Neural cell (in vitro differentiated cells): ENCODE measurements at regions not wholly inside any gene's neighbourhood (a gene's known extent, or its start where the extent isn't known, plus 50 kb on each side); places are given as distances from the start of the nearest gene placed in this dataset.

Experiments used
- H2AFZ ChIP-seq: fragments of 200-600, 300-800 bp; sonication (generic), shearing (Covaris generic); 2 replicates; pipeline ENCODE4 v1.6.0; 2014; ENCODE audit warnings: low read depth, mild to moderate bottlenecking, antibody characterized with exemption, low read length, moderate library complexity
- H3F3A ChIP-seq: fragments of 200-600 bp; shearing (Covaris generic); 2 replicates; pipeline ENCODE4 v1.6.1; 2016; ENCODE audit warnings: mild to moderate bottlenecking, moderate library complexity, mixed read lengths, antibody characterized with exemption, low read length; ENCODE audit not compliant: insufficient read depth, poor library complexity, severe bottlenecking
- H3K27ac ChIP-seq: fragments of 200-600, 300-800 bp; sonication (generic), shearing (Covaris generic); 2 replicates; pipeline ENCODE4 v1.5.1; 2014; ENCODE audit warnings: mild to moderate bottlenecking, low read length, moderate library complexity
- H3K27me3 ChIP-seq: fragments of 300-800, 200-600 bp; sonication (generic), shearing (Covaris generic); 2 replicates; pipeline ENCODE4 v1.6.0; 2014; ENCODE audit warnings: mild to moderate bottlenecking, low read depth, low read length, moderate library complexity; ENCODE audit not compliant: insufficient read depth
- H3K36me3 ChIP-seq: fragments of 300-800, 200-600 bp; sonication (generic), shearing (Covaris generic); 2 replicates; pipeline ENCODE4 v1.5.1; 2014; ENCODE audit warnings: mild to moderate bottlenecking, antibody characterized with exemption, low read length, moderate library complexity; ENCODE audit not compliant: insufficient read depth
- H3K4me2 ChIP-seq: fragments of 300-800, 200-600 bp; sonication (generic), shearing (Covaris generic); 2 replicates; pipeline ENCODE4 v1.6.0; 2014; ENCODE audit warnings: mild to moderate bottlenecking, low read length
- H3K4me3 ChIP-seq: fragments of 300-800, 200-600 bp; sonication (generic), shearing (Covaris generic); 2 replicates; pipeline ENCODE4 v1.5.1; 2014; ENCODE audit warnings: mild to moderate bottlenecking, low read length, moderate library complexity
- H3K79me2 ChIP-seq: fragments of 200-600 bp; shearing (Covaris generic); replicated peaks from 2 replicates; pipeline ENCODE4 v1.6.0; 2014; ENCODE audit warnings: mild to moderate bottlenecking, low read length, moderate library complexity; ENCODE audit not compliant: insufficient read depth
- H3K9ac ChIP-seq: fragments of 300-800, 200-600 bp; sonication (generic), shearing (Covaris generic); 2 replicates; pipeline ENCODE4 v1.6.1; 2016; ENCODE audit warnings: mild to moderate bottlenecking, low read length, mixed read lengths
- H3K9me2 ChIP-seq: fragments of 200-600 bp; shearing (Covaris generic); 2 replicates; pipeline ENCODE4 v1.6.1; 2016; ENCODE audit warnings: mild to moderate bottlenecking, low read length, mixed read lengths; ENCODE audit not compliant: insufficient read depth
- H3K9me3 ChIP-seq: fragments of 200-600, 300-800 bp; sonication (generic), shearing (Covaris generic); 2 replicates; pipeline ENCODE4 v1.6.1; 2016; ENCODE audit warnings: mild to moderate bottlenecking, mixed run types, low read length, moderate library complexity, mixed read lengths
- H4K20me1 ChIP-seq: fragments of 200-600 bp; shearing (Covaris generic); 2 replicates; pipeline ENCODE4 v1.6.1; 2016; ENCODE audit warnings: mild to moderate bottlenecking, mixed run types; ENCODE audit not compliant: insufficient read depth
- CTCF ChIP-seq: fragments of 450-650 bp; IDR thresholded peaks from 2 replicates; pipeline ENCODE4 v1.5.1; 2014; ENCODE audit warnings: antibody characterized with exemption, mild to moderate bottlenecking, moderate library complexity; ENCODE audit not compliant: poor library complexity, severe bottlenecking
- EP300 ChIP-seq: fragments of 450-650 bp; conservative IDR thresholded peaks from 2 replicates; pipeline ENCODE4 v1.6.1; 2014; ENCODE audit warnings: antibody characterized with exemption, mild to moderate bottlenecking, moderate library complexity; ENCODE audit not compliant: poor library complexity, severe bottlenecking
- EZH2 ChIP-seq: fragments of 200-600, 300-800 bp; shearing (Covaris generic), sonication (generic); IDR thresholded peaks from 2 replicates; pipeline ENCODE4 v1.6.1; 2014; ENCODE audit warnings: antibody characterized with exemption, low read length, borderline replicate concordance, mild to moderate bottlenecking; ENCODE audit not compliant: insufficient read depth, poor library complexity, severe bottlenecking
- MXI1 ChIP-seq: fragments of 450-650 bp; conservative IDR thresholded peaks from 2 replicates; pipeline ENCODE4 v1.6.1; 2014; ENCODE audit warnings: antibody characterized with exemption, mild to moderate bottlenecking; ENCODE audit not compliant: poor library complexity, severe bottlenecking
- POLR2AphosphoS5 ChIP-seq: IDR thresholded peaks from 2 replicates; pipeline ENCODE4 v1.6.1; 2012
- RAD21 ChIP-seq: fragments of 450-650 bp; conservative IDR thresholded peaks from 2 replicates; pipeline ENCODE4 v1.6.1; 2014; ENCODE audit warnings: antibody characterized with exemption, mild to moderate bottlenecking, moderate library complexity
- REST ChIP-seq: IDR thresholded peaks from 2 replicates; pipeline ENCODE4 v1.6.1; 2012; ENCODE audit warnings: borderline replicate concordance
- SMC3 ChIP-seq: fragments of 450-650 bp; conservative IDR thresholded peaks from 2 replicates; pipeline ENCODE4 v1.6.1; 2014; ENCODE audit warnings: antibody characterized with exemption, mild to moderate bottlenecking, moderate library complexity; ENCODE audit not compliant: poor library complexity
- TAF1 ChIP-seq: IDR thresholded peaks from 2 replicates; pipeline ENCODE4 v1.6.1; 2012; ENCODE audit warnings: low read depth

- Histone ChIP-seq H3K36me3 (no peaks in the 10 kb centered on the region), H3K79me2 (no peaks in the 10 kb centered on the region), H3K27me3 (no peaks in the 10 kb centered on the region), H3F3A (no peaks in the 10 kb centered on the region), H3K9me2 (no peaks in the 10 kb centered on the region), H3K27ac (no peak overlapping the region), H3K9me3 (no peaks in the 10 kb centered on the region), H3K4me2 (no peak overlapping the region), H3K4me3 (no peak overlapping the region), H2AFZ (no peak overlapping the region), H3K9ac (no peak overlapping the region), H4K20me1 (no peaks in the 10 kb centered on the region)
- TF ChIP-seq MXI1 (no peak), CTCF (no peak), TAF1 (no peak), SMC3 (no peak), EP300 (no peak), RAD21 (no peak), REST (no peak), EZH2 (no peak), POLR2AphosphoS5 (no peak)
Measured at GRCh38 chr4:10738826-10739489, 54.4 kb upstream of the CLNK start.

- no peaks in the 10 kb centered on the region for H3K36me3 ChIP-seq
- no peak overlapping the region for H3K4me2 ChIP-seq
- no peak overlapping the region for H2AFZ ChIP-seq
- no peaks in the 10 kb centered on the region for H3K9me2 ChIP-seq
- no peaks in the 10 kb centered on the region for H3K27me3 ChIP-seq
- no peaks in the 10 kb centered on the region for H3K79me2 ChIP-seq
- no peaks in the 10 kb centered on the region for H3K9me3 ChIP-seq
- H3K4me3 ChIP-seq: no peak overlapping the region
- no peak overlapping the region for H3K9ac ChIP-seq
- no peaks in the 10 kb centered on the region for H3F3A ChIP-seq
- no peak overlapping the region for H3K27ac ChIP-seq
- TF ChIP-seq TAF1 (no peak), REST (no peak), EP300 (no peak), CTCF (no peak), MXI1 (no peak), SMC3 (no peak), RAD21 (no peak), POLR2AphosphoS5 (no peak), EZH2 (no peak)
- no peaks in the 10 kb centered on the region for H4K20me1 ChIP-seq
Measured at GRCh38 chr4:10737337-10737736, 52.8 kb upstream of the CLNK start.
